Ascending aorta (tissue), 2 donors: ENCODE measurements at regions not wholly inside any gene's neighbourhood (a gene's known extent, or its start where the extent isn't known, plus 50 kb on each side); places are given as distances from the start of the nearest gene placed in this dataset.

ENCODE experiments used
- DNase-seq, 2 donors: peaks; one replicate each; pipeline ENCODE4 v3.0.0-alpha.2; 2019; ENCODE audit warnings: low spot score in 2 of 2
- H3K27ac ChIP-seq, 2 donors: fragments of 200-600 bp; sonication (generic); one replicate each; pipeline ENCODE4 v1.5.1; 2016 to 2017; ENCODE audit warnings: mild to moderate bottlenecking in 1 of 2
- H3K27me3 ChIP-seq: fragments of 200-600 bp; sonication (generic); one replicate; pipeline ENCODE4 v1.5.1; 2017
- H3K36me3 ChIP-seq, 2 donors: fragments of 200-600 bp; sonication (generic); one replicate each; pipeline ENCODE4 v1.5.1; 2016
- H3K4me1 ChIP-seq, 2 donors: fragments of 200-600 bp; sonication (generic); one replicate each; pipeline ENCODE4 v1.5.1; 2016 to 2017; ENCODE audit warnings: mild to moderate bottlenecking in 1 of 2
- H3K4me3 ChIP-seq, 2 donors: fragments of 200-600 bp; sonication (generic); one replicate each; pipeline ENCODE4 v1.5.1; 2016 to 2017; ENCODE audit warnings: mild to moderate bottlenecking in 1 of 2
- H3K9me3 ChIP-seq, 2 donors: fragments of 200-600 bp; sonication (generic); one replicate each; pipeline ENCODE4 v1.5.1; 2016
- CTCF ChIP-seq, 3 experiments: fragments of 200-600 bp in 2 of 3; fragments of 450-650 bp in 1 of 3; sonication (generic) in 2 of 3; IDR thresholded peaks; one replicate each; pipeline ENCODE4 v1.5.1; 2016 to 2019; ENCODE audit warnings: antibody characterized with exemption in 3 of 3, mild to moderate bottlenecking in 1 of 3, moderate library complexity in 1 of 3
- intact Hi-C: fragments of 100-400 bp; cut with DNase I; formaldehyde crosslinking; loops from one replicate; pipeline ENCODE4 v1.15.1; 2023

- intact Hi-C loops, result no loop called here
- DNase-seq, result no peak
- Histone ChIP-seq H3K27ac (no peak overlapping the region), H3K4me3 (no peak overlapping the region), H3K27me3 (no peaks in the 10 kb centered on the region), H3K36me3 (no peaks in the 10 kb centered on the region), H3K9me3 (peaks cover 0 to 3% of the 10 kb centered on the region in 2 donors), H3K4me1 (no peaks in the 10 kb centered on the region)
- TF ChIP-seq CTCF (IDR thresholded peaks at IDR 0.05), result no peak
Measured at GRCh38 chr5:74364507-74364906, 276.0 kb downstream of the ENC1 start.

- no peak for DNase-seq
- intact Hi-C loops, result no loop called here
Measured at GRCh38 chr5:74363603-74364205, 276.8 kb downstream of the ENC1 start.

GRCh38 chr5:74361406-74362358 is 278.8 kb downstream of the ENC1 start:
- Histone ChIP-seq H3K4me1 (no peaks in the 10 kb centered on the region), H3K9me3 (peaks cover 0 to 3% of the 10 kb centered on the region in 2 donors), H3K27me3 (no peaks in the 10 kb centered on the region), H3K4me3 (no peak overlapping the region), H3K27ac (no peak overlapping the region), H3K36me3 (no peaks in the 10 kb centered on the region)
- DNase-seq, result no peak
- no peak for TF ChIP-seq CTCF (IDR thresholded peaks at IDR 0.05)
- intact Hi-C loops, result no loop called here

More at GRCh38 chr5:74363603-74364205, 276.8 kb downstream of the ENC1 start:
- no peaks in the 10 kb centered on the region for H3K27me3 ChIP-seq
- no peaks in the 10 kb centered on the region for H3K4me1 ChIP-seq
- H3K9me3 ChIP-seq, result peaks cover 0 to 3% of the 10 kb centered on the region in 2 donors
- no peak overlapping the region for H3K4me3 ChIP-seq
- no peak overlapping the region for H3K27ac ChIP-seq
- no peak for TF ChIP-seq CTCF (IDR thresholded peaks at IDR 0.05)
- no peaks in the 10 kb centered on the region for H3K36me3 ChIP-seq

- no peak overlapping the region for H3K4me3 ChIP-seq
- peaks cover 0 to under 1% of the 10 kb centered on the region in 2 donors for H3K9me3 ChIP-seq
- no peaks in the 10 kb centered on the region for H3K36me3 ChIP-seq
- no peaks in the 10 kb centered on the region for H3K27me3 ChIP-seq
- no peak overlapping the region for H3K27ac ChIP-seq
- intact Hi-C loops, result no loop called here
- no peak for TF ChIP-seq CTCF (IDR thresholded peaks at IDR 0.05)
- no peak for DNase-seq
- H3K4me1 ChIP-seq, result no peaks in the 10 kb centered on the region
Measured at GRCh38 chr5:74360535-74361210, 279.9 kb downstream of the ENC1 start.

GRCh38 chr5:74357827-74358226 is 282.7 kb downstream of the ENC1 start:
- Histone ChIP-seq H3K4me1 (no peaks in the 10 kb centered on the region), H3K27me3 (no peaks in the 10 kb centered on the region), H3K9me3 (no peaks in the 10 kb centered on the region), H3K27ac (no peak overlapping the region), H3K4me3 (no peak overlapping the region), H3K36me3 (no peaks in the 10 kb centered on the region)
- DNase-seq, result no peak
- intact Hi-C loops, result no loop called here
- no peak for TF ChIP-seq CTCF (IDR thresholded peaks at IDR 0.05)
